DMS153 (cell line): ENCODE measurements at regions not wholly inside any gene's neighbourhood (a gene's known extent, or its start where the extent isn't known, plus 50 kb on each side); places are given as distances from the start of the nearest gene placed in this dataset.
A peak's percentile ranks its signal among the peaks of the same experiment; 100 is the strongest.

Experiments used
- DNase-seq: peaks from one replicate; lab custom pipeline; 2025; lab: John Stamatoyannopoulos, UW

DNA sequence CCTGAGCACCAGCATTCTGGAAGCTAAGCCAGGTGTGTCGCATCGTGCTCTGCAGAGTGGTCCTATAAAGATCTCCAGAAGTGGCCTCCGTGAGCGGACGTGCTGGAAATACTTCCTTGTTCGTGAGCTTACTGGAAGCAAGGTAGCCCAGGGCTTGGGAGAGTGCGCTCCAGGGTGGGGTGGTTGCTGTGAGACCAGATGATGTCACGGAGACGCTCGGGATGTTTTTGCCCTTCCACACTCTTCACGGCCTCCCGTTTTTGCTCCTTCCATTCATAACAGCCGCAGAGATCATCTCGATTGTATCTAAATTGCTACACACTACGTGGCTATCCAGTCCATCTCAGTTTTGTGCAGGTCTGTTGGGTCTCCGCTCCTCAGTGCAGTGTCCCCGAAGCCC, 373.4 kb downstream of the THBS2 start:
- DNase-seq = no peak

DNA sequence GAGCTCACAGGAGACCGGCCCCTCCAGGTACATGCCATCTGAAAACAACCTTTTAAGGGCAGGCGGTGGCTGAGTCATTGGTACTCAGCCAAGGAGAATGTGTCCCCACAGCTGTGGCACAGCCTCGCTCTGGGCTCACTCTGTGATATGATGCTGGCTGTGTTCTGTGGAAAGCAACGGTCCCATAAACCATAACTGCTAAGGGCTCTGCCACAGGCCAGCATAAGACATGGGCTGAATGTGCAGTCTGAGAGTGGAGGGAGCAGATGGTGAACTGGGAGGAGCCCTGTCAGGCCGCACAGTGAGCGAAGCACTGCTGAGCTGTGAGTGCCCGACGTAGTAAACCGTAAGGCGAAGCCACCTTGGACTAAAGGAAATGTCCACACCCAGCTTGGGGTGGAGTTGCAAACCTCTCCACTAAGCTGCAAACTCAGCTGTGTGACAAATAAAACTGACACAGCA, 375.8 kb downstream of the THBS2 start:
- peak; percentile 87 for DNase-seq

DNA sequence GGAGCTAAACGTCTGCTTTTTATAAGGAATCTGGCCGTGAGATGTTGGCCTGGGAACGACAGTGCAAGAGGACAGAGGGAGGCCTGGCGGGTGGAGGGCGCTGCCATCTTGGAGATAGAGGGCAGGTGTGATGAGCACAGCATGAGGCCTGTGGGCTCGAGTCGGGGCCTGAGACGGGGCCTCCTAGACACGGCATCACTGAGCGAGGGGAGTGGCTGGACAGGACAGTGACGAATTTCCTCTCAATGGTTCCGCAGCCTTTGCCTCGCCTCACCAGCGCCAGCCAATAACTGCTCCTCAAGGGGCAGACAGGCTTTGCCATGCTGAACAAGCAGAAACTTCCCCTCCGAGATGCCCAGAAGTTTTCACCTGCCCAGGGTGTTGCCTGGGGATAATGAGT, 376.7 kb downstream of the THBS2 start:
- no peak for DNase-seq

DNA sequence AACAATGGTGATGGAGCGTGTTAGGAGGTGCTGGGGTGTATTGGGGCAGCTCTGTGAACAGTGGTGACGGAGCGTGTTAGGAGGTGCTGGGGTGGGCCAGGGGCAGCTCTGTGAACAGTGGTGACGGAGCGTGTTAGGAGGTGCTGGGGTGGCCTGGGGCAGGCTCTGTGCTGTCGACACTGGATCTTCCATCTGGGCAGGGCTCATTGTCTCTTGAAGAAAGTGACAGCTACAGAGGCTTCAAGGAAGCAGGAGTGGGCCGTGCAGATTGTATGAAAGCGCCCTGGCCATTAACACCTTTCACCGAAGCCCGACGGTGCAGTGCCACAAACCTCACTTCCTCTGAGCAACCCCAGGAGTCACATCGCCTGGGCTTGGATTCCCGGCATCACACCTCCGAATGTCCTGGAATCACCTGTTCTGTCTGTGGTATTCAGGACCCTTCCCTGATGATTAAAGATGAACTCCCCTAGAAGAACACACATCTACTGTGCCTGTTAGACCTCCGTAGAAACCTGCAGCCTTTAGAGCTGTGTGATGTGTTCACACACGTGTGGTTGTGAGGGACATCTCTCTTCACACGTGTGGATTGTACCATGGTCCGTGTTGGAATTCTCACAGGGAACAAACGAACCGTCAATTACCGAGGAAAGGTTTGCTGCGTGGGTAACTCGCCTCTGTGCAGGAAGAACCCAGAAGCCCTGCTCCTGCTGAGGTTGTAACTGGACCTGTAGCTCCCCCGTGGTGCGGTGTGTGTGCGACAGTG, 377.7 kb downstream of the THBS2 start:
- no peak for DNase-seq

DNA sequence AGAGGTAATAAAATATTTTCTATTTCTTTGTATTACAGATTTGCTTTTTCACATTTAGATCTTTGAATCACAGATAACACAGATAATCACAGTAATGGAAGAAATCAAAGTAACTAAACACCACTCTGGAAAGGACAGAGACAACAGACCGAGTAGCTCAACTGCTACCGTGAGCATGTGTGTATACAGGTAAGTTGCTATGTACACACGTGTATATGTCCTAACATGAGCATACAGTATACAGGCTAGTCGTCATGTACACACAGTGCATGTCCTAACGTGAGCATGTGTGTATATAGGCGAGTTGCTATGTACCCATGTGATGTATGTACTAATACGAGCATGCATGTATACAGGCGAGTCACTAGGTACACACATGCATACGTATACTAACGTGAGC, 379.0 kb downstream of the THBS2 start:
- DNase-seq = no peak

DNA sequence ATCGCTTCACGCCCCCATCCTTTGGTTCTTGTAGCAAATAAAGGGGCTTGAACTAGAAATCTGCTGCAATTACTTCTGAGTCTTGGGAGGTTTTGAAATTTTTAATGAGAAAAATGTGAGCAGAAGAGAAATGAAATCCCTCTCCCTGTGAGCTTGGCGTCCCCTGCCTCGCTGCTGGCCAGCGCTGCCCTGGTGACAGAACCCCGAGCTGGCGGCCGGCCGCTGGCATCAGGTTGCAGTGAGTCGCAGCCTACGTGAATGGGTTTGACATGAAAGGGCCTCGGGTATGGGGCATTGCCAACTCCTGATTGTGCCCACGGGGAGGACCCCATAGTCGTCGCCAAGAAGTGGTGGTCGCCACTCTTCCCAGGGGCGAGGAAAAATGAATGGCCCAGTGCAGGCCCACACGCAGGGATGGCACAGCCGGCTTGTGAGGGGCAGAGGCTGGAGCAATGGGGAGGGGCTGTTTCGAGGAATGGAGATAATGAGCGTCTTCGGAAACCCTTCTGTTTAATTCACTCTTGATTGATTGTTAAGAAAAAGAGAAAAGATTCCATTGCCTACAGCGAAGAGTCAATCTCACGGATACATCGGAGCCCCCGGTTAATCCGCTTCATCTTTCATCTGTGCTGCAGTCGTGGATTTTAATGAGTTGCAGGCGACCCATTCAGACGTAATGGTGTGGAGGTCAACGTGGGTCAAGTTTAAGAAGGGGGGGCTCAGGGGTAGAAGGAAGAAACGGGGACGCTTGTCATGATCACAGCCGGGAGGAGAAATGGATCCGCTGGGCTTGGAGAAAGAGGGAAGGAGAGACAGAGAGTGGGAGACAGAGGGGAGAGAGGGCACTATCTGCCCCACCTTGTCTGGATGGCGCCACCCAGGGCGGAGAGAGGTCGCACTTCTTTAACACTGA, 380.1 kb downstream of the THBS2 start:
- DNase-seq = no peak

DNA sequence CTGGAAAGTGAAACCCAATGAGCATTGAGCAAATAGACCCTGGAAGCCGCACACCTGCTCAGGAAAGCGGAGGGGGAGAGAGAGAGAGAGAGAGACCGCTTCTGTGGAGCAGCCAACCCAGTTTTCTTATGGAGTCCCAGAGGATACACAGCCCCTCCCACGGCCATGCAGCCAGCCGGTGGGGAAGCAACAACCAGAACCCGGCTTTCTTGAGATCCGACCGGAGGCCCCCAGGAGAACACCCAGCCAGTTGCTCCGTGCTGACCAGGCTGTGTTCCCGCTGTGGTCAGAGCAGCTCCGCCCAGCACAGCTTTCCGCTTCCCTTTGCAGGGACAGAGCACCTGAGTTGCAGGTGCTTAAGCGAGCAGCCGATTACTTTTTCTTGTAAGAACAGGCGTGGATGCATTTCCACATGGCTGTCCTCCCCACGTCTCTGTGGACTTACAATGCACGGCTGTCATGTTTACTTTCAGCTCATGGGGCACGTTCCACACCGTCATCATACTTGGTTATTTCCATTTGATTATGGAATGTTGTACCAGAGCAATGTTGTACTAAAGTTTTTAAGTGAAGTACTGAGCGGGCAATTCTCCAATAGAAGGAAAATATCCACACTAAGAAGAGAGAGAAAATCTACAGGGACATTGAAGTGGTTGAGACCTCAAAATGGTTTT, 381.9 kb downstream of the THBS2 start:
- peak; percentile 11 for DNase-seq

DNA sequence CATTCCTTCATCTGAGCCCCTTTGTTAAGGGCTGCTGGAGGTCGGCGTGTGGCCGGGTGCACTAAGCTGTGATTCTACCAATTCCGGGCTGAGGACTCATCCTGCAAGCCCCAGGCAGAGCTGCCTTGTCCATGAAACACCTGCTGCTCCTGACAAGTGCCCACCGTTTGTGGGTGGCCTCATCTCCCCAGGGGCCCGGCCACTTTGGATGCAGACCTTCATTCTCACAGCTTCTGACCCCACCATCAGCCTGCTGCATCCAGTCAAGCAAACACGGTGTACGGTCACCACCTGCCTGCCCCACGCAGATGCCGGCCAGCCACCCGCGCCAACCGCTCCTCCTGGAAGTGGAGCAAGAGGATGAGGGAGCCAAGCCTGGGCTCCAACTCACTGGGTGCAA, 382.7 kb downstream of the THBS2 start:
- no peak for DNase-seq

DNA sequence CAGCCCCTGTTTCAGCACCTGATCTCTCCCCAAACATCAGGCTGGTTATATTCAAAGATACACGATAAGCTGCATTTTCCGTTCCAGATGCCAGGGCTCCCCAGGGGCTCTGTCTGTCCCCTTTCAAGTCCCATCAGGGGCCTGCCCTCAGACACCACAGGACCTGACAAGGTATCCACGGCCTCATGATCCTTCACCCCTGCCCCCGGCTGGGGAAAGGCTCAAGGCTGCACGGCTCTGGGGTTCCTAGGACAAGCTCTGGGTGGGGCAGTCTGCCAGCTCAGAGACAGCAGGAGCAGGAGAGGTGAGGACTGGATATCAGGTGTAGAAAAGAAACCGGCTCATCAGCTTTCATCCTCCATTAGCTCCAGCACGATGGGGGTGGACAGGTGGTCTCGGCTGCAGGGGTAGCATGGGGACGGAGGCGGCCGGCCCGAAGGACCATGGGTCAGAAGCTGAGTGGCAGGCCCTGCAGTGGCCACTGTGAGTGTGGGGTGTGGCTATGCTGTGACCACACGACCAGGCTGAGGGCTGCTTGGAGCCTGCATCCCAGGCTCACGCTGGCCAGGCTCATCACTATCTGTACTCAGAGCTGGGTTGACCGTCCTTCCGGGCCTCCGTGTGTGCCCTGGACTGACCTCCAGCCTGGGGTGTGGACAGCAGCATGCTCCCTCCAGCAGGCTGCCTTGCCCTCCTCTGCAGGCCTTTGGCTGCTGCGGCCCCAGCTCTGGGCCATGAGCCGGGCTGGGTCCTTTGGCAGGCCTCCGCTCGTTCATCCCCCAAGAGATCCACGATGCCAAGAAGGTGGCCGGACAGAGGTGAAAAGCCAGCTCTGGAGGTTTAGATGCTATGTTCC, 386.2 kb downstream of the THBS2 start:
- no peak for DNase-seq

DNA sequence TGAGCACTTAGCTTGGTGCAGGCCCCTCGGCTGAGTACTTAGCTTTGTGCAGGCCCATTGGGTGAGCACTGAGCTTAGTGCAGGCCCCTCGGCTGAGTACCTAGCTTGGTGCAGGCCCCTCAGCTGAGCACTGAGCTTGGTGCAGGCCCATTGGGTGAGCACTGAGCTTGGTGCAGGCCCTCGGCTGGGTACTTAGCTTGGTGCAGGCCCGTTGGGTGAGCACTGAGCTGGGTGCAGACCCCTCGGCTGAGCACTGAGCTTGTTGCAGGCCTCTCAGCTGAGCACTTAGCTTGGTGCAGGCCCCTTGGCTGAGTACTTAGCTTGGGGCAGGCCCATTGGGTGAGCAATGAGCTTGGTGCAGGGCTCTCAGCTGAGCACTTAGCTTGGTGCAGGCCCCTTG, 387.1 kb downstream of the THBS2 start:
- DNase-seq = no peak

DNA sequence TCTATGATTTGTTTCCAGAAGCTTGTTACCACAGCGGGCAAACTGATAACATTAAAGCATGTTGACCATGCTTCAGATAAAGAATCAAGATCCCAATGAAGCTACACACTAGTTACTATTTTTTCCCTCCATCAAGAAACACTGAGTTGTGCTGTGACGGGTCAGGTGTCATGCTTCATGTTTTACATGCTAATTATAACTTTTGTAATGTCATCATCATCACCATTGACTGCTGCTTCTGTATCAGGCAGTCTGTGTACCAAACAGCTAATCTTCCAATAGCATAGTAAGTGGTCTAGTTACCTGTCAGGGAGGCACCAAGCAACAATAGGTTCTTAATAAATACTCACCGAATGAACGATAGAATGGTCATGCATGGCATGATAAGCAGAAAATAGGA, 388.1 kb downstream of the THBS2 start:
- no peak for DNase-seq

DNA sequence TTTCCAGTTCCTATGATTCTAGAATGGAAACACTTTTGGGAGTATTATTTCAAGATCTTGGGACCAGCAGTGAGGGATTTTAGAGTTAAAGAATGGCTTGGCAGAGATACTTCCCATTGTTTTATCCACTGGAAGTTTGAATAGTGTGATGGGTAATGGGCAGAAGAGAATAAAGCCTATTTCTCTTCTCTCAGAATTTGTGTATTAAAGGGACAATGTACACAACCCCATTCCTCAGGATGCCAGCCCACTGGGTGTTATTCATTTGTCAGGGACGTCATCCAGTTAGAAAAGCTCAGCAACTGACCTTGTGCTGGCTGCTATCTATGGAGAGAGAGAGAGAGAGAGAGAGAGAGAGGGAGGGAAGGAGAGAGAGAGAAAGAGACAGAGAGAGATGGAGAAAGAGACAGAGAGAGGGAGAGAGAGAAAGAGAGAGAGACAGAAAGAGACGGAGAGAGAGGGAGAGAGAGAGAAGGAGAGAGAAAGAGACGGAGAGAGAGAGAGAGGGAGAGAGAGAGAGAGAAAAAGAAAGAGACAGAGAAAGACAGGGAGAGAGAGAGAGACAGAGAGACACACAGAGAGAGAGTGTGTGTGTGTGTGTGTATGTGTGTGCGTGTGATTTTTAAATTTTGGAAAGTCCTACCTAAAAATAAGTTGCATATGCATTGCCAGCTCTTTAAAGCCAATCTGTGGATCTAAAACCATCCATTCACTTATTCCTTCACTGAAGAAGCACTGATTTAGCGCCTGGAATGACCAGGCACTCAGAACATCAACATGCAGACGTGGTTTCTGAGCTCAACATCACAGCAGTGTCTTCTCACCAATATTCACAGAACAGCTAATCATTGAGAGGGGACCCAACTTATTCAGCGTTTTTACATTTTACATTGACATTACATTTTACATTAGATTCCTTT, 388.8 kb downstream of the THBS2 start:
- no peak for DNase-seq

DNA sequence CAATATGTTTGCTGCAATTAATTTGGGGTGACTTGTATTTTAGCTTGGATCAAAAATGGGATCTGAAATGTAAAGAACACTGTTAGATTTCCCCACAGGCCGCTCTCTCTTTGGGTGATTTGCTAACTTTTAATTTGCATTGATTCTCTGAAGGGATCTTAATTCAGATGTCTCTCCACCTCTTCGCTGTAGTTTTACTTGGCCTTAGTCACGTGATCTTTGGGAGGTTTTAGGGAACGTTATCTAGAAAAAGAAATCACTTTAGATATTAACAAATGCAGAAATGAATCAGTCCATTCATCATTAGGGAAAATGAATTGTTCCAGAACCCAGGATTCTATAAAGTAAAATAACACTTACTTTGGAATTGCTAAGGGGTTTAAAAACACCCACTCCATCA, 390.2 kb downstream of the THBS2 start:
- DNase-seq = no peak

DNA sequence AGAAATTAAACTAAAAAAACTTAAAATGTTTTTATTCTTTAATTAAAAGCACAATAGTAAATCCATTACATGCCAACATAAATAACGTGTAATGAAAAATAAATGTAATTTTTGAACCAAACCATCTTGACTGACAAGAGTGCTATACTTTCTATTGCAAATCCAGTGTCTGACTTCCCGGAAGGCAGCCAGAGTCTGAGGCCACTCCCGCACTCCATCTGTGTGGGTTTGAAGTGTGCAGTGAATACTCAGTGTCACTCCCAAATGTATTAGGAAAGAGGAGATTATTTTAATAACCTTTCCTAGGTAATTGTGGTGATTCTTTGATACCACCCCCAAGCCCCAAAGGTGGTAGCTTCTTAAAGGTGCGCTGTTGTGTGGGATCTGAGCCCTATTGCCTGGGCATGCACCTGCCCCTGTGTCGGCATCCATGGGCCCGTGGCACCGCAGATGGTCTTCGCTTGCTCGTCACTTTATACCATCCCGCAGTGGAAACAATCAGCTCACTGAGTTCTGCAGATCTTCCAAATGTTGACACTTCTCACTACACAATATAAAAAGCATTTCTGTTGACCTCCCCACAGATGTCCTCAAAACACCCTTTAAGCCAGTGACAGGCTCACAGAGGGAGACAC, 391.2 kb downstream of the THBS2 start:
- no peak for DNase-seq

DNA sequence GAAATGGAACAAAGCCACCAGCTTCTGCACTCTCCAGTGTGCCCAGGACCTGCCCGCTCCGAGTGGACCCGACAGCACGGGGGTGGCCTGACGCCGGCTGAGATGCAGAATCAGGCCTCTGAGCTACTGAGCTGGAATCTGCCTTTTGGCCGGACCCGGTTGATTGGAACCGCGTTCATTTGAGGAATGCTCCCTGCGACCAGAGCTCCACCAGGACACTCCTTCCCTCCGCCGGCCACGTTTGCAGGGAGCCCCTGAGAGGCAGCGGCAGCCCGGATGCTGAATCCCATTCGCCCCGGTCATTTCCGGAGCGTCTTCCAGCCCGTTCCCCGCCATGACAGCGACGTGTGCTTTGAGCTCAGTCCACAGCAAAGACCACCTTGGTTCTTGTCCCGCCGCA, 392.7 kb downstream of the THBS2 start:
- DNase-seq = no peak

DNA sequence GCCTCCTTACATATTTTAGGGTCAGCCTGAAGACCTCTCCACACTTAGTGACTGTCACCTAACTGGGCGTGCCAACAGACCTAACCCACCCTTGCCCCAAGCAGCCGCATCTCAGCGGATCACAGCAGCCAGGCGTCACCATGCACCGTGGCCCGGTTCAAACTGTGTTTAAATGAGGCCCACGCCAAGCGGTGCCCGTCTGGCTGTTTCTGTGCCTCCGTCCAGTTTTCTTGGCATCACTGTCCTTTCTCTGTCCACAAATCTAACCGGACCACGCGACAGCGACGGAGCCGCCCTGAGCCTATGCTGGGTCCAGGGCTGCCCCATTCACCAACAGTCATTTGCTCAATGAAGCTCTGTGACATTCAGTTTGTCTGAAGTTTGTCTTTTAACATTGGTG, 393.3 kb downstream of the THBS2 start:
- no peak for DNase-seq

DNA sequence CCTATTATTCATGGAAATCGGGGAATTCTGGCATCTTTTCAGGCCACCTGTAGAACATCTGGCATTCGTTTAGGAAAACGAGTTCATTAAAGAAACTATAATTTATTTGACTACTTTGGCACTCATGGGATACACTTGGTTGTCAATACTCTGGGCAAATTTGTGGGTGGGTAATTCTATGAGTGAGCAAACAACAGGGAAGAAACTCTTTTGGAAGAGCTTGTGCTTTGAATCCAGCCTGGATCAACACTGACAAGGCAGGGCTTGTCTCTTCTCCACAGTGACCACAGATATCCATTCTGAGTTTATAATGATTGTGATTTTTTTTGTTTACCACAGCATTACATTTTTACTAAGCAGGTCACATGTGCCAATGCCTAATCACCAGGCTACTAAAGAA, 394.7 kb downstream of the THBS2 start:
- no peak for DNase-seq

DNA sequence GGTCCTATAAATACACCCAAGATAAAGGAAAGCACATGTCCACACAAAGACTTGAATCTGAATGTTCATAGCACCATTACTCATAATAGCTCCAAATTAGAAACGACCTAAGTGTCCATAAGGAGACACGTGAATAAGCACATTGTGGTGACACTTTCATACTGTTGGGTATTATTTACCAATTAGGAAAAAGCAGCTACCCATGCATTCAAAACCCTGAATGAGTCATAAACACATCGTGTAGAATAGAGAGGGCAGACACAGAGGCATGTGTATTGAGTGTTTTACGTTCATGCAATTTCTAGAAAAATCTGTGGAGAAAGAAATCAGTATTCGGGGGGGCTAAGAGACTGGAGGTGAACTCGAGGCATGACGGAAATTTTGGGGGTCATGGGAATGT, 396.7 kb downstream of the THBS2 start:
- no peak for DNase-seq

DNA sequence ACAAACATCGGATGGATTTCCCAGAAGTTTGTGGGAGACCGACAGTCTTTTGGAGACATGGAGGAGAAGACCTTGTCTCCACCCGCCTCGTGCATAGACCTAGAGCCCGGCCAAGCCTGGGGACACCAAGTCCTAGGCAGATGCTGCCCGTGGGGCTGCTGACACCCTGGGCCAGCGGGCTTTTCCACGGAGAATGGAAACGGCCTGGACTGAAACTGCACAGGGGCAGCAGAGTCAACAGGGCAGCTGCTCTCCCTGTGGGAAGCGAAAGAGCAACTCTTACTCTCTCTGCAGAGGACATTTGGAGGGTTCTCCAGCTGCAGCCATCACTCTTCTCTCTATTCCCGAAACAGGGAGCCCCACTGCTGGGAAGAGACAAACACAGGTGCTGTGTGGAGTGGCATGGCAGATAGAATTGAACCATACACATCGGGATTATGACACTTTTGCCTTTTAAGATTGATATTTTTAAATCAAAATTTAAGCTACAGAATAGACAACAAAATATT, 401.2 kb downstream of the THBS2 start:
- no peak for DNase-seq
